Ovary (tissue), 3 donors: ENCODE measurements at regions not wholly inside any gene's neighbourhood (a gene's known extent, or its start where the extent isn't known, plus 50 kb on each side); places are given as distances from the start of the nearest gene placed in this dataset.

Experiments used
- POLR2A ChIP-seq: fragments of 450-650 bp; IDR thresholded peaks from one replicate; pipeline ENCODE4 v1.6.1; 2017; ENCODE audit warnings: antibody characterized with exemption, mild to moderate bottlenecking, moderate library complexity
- TF ChIP-seq, protein P1 (sequence below), 3 donors: fragments of 450-650 bp in 2 of 3; fragments of 200-600 bp in 1 of 3; IDR thresholded peaks; one replicate each; pipeline versions ENCODE4 v1.5.1 to v1.8.0; 2016 to 2022; ENCODE audit warnings: antibody characterized with exemption in 3 of 3, mild to moderate bottlenecking in 1 of 3
- donor health status: DM: no; HTN: no; CAD: no.

DNA sequence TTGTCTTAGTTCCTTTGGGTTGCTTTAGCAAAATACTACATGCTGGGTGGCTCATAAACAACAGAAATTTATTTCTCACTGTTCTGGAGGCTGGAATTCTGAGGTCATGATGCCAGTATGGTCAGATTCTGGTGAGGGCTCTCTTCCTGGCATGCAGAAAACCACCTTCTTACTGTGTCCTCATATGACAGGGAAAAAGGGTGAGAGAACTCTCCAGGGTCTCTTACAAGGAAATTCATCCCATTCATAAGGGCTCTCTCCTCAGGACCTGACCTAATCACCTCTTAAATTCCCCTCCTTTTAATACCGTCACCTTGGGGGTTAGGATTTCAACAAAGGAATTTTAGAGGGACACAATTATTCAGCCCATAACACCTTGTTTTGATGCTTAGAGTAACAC lies 243.1 kb upstream of the TNP1 start:
- TF ChIP-seq POLR2A: no peak
- TF ChIP-seq, protein P1, sequence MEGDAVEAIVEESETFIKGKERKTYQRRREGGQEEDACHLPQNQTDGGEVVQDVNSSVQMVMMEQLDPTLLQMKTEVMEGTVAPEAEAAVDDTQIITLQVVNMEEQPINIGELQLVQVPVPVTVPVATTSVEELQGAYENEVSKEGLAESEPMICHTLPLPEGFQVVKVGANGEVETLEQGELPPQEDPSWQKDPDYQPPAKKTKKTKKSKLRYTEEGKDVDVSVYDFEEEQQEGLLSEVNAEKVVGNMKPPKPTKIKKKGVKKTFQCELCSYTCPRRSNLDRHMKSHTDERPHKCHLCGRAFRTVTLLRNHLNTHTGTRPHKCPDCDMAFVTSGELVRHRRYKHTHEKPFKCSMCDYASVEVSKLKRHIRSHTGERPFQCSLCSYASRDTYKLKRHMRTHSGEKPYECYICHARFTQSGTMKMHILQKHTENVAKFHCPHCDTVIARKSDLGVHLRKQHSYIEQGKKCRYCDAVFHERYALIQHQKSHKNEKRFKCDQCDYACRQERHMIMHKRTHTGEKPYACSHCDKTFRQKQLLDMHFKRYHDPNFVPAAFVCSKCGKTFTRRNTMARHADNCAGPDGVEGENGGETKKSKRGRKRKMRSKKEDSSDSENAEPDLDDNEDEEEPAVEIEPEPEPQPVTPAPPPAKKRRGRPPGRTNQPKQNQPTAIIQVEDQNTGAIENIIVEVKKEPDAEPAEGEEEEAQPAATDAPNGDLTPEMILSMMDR (IDR thresholded peaks at IDR 0.05): no peak
